TTC549 (cell line): ENCODE measurements at regions not wholly inside any gene's neighbourhood (a gene's known extent, or its start where the extent isn't known, plus 50 kb on each side); places are given as distances from the start of the nearest gene placed in this dataset.
"Not testable (repeated sequence)": the region's sequence is repeated elsewhere in the genome, so short reads cannot be mapped to it uniquely, and the experiment has no call there.

ENCODE experiments used
- FAIRE-seq: peaks from 2 replicates; lab custom pipeline; 2012; peaks lifted over from hg19 to GRCh38; lab: Jason Lieb, UNC

DNA sequence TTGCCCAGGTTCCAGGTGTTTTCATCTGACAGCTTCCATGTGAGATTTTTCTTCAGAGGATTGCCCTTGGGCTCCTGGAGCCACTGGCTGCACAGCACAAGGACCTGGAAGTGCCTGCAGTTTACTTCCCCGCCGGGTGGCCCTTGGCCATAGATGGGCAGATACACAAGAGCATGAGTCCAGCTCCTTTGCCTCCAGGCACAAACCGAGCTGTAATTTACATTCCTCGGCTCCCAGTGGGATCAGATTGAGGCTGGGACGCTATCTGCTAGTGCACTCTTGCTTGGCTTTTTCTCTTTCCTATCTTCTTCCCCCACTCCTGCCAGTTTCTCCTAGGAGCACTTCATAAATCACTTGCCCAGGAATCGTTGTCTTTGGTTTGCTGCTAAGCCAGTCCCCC is 85.4 kb upstream of the RALY start:
- FAIRE-seq: no peak

DNA sequence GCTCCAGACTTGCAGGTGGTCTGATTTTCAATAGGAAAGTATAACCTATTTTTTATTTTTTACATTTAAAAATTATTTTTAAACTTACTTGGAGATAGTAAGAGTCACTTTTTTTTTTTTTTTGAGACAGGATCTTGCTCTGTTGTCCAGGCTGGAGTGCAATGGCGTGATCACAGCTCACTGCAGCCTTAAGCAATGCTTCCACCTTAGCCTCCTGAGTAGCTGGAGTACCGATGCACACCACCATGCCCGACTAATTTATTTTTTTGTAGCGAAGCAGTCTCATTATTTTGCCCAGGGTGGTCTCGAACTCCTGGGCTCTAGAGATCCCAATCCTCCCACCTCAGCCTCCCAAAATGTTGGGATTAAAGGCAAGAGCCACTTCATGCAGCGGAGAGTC is 84.8 kb upstream of the RALY start:
- FAIRE-seq: no peak

DNA sequence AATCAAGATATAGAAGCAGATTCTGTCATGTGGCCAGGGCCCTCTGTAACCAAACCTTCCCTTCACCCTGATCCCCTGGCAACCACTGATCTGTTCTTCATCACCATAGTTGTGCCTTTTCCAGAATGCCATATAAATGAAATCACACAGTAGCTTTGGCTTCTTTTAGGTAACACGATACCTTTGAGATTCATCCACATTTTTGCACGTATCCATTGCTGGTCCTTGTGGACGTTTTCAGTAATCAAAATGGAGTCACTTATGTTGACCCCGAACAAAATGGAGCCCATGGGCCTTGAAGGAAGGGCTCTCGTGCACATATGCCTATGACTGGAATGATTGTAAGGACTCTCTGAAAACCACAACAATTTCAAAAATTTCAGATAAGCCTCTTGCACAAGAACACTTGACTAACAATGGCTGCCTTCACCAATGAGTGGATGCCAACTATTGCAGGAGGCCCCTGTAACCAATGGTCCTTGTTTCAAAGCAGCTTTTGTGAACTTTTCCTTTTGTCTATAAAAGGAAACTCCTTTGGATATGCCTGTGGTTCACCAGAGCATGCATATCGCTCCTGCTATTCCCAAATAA is 84.3 kb upstream of the RALY start:
- FAIRE-seq: peak; percentile 55

DNA sequence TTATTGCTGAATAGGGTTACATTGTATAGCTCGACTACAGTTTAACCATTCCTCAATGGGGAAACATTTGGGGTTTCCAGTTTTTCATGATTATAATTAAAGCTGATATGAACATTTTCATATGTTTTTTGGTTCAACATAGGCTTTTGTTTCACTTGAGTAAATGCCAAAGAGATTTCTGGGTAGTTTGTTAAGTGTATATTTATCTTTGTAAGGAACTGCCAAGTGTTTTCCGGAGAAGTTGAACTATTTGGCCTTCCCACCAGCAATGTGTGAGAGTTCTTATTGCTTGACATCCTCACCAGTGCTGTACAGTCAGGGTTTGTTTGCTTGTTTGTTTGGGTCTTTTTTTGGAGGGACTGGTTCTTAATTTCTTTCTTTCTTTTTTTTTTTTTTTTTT is 83.7 kb upstream of the RALY start:
- no peak for FAIRE-seq

DNA sequence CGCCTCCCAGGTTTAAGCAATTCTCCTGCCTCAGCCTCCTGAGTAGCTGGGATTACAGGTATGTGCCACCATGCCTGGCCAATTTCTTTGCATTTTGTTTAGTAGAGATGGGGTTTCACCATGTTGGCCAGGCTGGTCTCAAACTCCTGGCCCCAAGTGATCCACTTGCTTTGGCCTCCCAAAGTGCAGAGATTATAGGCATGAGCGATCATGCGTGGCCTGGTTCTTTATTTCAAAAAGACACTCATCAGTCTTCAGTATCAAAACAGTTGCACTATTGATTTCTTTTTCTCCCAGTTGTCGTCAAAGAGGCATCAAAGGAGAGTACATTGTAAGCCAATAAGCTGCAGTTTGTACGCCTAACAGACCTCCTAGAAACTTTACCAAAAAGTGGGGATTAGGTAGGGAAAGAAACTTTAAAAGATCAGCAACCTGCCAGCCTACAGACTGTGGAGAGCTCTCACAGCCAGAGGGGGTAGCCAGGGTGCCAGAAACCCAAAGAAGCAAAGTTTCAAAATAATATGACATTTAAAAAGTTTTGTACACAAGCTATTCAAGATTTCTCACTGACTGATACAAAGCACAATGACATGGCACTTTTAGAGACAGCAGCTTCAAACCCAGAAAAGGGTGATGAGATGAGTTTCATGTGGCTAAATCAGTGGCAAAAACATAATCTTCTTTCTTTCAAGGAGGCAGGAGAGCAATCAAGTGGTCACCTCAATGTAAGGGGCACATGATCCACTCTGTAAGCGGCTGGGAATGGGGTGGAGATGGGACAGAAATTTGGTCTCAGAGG is 83.0 kb upstream of the RALY start:
- no peak for FAIRE-seq

DNA sequence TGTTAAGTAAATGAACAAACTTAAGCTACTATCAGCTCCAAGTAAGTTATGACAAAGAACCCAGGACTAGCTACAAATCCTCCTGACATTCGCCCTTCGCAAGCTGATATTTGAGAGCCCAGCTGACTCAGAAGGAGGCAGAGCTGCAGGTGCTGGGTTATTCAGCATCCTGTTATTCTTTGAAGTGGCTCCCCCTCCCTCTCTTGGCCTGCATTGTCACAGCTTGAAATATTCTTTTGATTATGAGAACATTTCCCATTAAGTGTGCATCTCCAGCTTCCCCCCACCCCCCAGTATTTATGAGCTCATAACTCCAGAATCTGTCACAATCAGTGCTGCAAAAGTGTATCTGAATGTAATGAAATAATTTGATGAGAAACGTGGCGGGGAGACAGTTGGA is 78.8 kb upstream of the RALY start:
- no peak for FAIRE-seq

DNA sequence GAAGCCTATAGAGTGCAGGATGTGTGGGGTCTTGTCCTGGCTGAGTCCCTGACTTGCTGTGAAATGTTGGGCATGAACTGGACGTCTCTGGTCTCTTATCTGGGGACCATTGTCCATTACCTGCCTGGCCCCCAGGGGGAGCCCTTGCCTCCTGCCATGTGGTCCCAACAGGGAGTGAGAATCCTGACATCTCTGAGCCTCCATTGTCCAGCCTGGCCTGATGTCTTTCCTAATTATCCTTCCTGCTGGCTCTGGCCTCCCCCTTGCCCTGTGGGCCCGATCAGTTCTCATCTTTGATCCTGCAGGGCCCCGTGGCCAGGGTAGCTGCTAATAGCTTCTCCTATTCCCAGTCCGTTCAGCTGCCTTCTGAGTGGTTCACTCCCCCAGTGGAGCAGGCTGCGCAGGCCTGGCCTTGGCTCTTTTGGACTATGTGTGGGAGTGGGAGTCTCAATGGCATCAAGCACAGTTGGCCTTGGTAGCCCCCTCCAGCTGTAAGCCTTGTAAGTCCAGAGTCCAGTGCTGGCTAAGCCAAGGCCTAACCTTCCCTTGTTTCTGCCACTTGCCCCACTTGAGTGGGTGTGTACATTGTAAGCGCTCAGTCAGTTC is 77.9 kb upstream of the RALY start:
- FAIRE-seq: no peak

DNA sequence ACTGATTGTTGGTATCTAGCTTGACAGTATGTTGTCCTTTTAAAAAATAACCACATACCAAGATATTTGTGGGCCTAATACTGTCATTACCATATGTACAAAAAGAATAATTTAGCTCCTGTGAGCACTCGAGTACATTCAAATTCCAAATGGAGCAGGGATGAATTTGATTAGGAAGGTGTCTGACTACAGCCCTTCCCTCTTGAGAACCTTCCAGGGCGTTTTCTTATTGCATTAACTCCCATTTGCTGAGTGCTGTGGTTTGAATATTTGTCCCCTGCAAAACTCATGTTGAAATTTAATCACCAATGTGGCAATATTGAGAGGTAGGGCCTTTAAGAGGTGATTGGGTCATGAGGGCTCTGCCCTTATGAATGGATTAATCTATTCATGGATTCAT is 76.9 kb upstream of the RALY start:
- FAIRE-seq: no peak

DNA sequence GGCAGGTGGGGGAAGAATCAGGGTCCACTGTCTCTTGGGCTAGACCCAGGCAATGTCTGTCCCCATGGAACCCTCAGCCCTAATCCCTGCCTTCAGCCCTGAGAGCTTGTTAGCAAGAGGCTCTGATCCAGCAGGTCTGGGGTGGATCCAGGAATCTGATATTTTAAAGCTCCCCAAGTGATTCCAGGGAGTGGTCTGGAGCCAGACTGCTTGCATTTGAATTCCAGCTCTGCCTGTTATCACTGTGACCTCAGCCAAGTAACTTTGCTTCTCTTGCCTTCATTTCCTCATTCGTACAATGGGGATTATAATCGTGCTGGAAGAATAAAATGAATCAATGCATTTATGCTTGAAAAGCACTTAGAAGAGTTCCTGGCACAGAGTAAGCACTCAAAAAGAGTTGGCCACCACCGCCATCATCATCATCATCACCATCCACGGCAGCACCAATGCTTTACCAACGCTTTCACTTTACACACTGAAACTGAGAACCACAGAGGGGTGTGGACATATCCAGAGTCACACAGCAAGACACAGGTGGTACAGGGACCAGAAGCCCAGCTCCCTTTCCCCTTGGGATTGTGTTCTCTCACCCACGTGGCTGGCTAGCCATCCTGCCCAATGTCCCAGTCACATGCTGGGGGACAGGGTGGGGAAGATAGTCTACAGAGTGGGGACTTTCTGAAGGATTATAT is 75.7 kb upstream of the RALY start:
- FAIRE-seq: no peak

DNA sequence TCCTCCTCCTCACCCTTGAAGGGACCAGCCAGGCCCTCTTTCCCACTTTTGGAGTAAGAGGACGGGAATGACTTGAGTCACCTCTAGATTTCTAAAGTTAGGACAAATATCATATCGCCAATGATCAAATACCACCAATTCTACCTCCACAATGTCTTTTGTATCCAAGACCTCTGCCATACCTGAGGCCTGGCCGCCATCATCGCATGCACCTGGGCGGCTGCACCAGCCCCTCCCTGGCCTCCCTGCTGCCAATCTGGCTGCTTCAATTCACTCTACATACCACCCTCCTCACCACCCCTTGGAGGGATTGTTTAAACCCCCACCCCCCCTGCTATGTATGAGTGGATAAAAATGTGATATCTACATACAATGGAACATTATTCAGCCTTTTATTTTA is 75.0 kb upstream of the RALY start:
- FAIRE-seq: no peak

DNA sequence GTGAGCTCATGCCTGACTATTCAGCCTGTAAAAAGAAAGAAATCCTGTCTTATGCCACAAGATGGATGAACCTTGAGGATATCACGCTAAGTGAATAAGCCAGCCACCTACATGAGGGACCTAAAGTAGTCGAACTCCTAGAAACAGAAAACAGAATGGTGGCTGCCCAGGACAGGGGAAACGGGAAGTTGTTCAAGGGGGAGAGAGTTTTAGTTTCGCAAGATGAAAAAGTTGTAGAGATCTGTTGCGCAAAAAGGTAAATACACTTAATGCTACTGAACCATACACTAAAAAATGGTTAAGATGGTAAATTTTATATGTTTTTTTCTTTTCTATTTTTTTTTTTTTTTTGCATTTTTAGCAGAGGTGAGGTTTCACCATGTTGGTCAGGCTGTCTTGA is 74.1 kb upstream of the RALY start:
- FAIRE-seq: no peak

DNA sequence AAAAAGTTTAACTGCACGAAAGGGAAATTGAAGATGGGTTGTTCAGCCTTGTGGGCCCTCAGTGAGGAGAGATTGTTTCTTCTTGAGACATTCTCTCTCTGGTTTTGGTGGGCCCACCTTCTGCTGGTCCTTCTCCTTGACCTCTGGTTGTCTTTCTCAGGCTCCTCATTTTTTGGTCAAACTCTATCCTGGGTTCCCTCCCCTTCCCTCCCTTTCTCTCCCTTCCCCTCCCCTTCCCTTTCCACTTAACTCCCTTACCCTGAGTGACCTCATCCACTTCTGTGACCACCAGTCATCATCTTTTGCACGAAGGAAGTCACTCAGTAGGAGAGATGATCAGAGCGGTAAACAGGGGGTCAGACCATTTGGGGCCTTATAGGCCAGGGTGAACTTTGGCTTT is 71.5 kb upstream of the RALY start:
- no peak for FAIRE-seq

DNA sequence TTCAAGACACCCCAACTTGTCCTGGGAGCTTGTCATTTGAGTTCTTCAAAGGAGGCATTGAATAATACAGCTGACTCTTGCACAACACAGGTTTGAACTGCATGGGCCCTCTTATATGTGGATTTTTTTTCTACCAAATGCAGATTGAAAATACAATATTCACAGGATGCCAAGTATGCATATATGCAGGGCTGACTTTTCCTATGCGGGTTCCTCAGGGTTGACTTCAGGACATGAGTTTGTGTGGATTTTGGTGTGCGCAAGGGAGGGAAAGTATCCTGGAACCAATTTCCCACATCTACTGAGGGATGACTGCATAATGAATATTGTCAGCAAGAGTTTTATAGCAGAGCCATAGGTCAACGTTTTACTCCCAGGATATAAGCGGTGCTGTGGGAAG is 70.0 kb upstream of the RALY start:
- no peak for FAIRE-seq

DNA sequence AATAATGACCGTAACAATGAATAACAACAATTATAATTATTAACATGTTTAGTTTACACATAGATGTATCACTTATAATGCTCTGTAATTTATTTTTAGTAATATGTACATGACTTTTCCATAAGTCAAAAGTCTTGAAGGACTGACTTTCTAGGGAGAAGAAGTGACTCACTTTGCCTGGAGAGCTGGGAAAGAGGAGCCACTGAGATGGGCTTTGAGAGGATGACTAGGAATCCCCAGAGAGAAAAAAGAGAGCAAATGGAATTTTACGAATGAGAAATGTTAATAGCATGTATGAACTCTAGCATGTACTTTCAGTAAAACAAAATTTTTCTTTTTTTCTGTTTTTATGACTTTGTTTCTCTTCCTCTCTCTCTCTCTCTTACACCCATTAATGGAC is 67.8 kb upstream of the RALY start:
- FAIRE-seq: no peak

DNA sequence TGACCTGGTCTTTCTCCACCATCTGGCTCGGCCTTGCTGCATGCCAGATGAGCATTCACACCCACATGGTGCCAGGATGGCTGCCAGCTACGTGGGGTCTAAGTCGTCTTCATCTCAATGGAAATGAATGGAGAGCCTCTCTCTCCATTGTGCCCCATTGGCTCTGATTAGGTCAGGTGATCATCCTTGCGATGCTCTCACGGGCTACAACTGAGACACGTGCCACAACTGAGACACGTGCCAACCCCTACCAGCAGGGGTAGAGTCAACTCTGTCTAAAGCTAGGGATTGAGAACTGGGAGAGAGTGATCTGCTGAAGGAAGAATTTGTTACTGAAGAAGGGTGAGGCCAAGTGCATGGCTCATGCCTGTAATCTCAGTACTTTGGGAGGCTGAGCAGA is 67.3 kb upstream of the RALY start:
- FAIRE-seq: no peak

DNA sequence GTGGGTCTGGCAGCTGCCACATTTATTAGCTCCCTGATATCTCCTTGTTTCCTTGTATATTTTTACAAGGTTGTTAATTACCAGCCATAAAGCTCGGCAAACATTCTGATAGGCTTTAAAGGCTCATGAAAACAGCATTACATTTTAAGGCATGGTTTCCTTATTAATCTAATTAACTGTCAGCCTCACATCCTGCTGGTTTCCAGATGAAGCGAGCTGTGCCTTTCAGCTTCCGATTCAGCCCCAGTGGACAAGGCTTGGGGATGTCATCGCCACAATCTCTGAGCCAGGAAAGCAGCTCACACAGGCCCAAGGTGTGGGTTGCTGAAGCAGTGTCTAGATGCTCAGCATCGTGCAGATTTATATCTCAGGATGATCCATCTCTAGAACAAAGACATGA is 66.0 kb upstream of the RALY start:
- no peak for FAIRE-seq

DNA sequence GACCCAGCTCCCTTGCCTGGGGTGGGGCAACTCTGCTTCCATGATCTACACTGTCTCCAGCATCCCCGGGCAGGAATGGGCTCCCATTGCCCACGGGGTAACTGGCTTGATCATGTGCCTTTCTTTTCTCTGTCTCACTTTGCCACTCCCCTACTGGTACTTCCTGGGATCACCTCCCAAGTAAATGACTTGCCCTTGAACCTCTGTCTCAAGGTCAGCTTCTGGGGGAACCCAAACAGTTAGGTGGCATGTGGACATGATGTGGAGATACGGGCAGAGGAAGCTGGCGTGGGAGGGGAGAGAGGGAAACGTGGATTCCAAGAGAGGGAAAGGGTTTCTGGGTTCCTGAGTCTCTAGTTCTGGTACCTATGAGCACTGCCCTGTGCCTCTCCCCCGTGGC is 63.8 kb upstream of the RALY start:
- FAIRE-seq: no peak

DNA sequence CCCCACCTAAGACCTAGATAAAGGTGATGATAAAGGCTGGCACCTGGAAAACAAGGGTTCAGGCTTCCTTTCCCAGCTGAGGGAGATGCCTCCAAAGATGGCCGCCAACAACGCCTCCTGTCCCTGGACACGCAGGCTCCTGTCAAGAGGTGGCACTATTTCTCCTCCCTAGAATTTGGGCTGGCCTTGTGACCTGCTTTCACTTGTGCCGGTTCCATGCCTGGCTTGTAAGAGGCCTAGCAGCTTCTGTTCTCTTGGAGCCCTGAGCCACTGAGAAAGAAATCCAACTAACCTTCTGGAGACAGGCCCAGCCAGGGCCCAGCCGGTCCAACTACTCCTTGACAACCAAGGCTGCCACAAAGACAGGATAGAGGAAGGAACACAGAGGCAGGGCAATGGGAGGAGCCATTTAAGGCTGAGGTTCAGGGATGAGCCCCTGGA is 60.2 kb upstream of the RALY start:
- FAIRE-seq: no peak

DNA sequence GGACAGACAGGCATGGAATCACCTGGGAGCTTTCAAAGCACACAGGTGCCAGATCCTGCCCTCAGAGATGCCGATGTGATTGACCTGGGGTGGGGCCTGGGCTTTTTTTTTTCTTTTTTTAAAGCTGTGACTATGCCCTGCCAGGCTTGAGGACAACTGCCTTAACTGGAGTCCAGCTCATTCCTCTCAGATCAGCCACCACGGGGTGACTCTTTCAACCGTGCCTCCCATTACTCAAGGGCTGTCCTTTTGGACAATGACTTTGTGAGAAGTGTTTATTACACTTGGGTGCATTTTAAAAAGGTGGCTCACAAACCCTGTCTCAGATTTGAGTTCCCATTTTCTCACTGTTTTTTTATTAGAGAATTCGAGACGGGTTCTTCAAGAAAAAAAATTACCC is 57.1 kb upstream of the RALY start:
- FAIRE-seq: no peak

DNA sequence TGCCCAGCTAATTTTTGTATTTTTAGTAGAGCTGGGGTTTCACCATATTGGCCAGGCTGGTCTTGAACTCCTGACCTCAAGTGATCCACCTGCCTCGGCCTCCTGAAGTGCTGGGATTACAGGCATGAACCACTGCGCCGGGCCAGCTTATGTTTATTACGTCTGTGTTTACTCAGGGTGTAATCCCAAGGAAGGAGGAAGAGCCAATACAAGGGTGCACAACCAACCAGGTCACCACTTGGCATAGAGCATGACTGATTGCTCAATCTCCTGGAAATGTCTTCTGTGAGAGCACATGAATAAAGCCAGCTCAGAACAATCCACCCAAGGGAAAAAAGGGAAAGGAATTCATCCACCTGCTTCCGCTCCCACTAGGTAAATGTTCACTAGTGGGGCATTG is 54.7 kb upstream of the RALY start:
- not testable (repeated sequence) for FAIRE-seq

DNA sequence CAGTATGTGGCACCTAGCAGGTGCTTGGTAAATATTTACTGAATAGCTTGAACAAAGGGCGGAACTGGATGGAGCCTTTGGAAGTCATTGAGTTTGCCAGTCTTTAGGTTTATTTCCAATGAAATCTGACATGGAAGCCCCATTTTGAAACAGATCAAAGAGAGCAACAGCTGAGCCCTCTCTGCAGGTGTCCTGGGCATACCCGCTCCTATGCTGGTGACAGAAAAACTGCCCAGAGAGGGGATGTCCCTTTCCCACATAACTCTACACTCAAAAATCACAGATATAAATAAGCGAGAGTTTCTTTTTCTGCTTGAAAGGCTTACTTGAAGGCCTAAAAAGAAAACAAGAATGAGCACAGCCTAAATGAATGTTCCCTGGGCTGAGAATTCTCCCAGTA is 53.0 kb upstream of the RALY start:
- no peak for FAIRE-seq
